ENCODE measurements at regions not wholly inside any gene's neighbourhood (a gene's known extent, or its start where the extent isn't known, plus 50 kb on each side); places are given as distances from the start of the nearest gene placed in this dataset.
A peak's percentile ranks its signal among the peaks of the same experiment; 100 is the strongest.
"Not testable (repeated sequence)": the region's sequence is repeated elsewhere in the genome, so short reads cannot be mapped to it uniquely, and the experiment has no call there.

GRCh38 chr6:5873976-5874375, 132.7 kb downstream of the NRN1 start:
- DNase-seq; CTCF ChIA-PET; H3K36me3 ChIP-seq (ENCODE audit: control insufficient read depth in 4 of 4, insufficient read depth in 4 of 4, low read length in 3 of 4); H3K4me1 ChIP-seq (ENCODE audit: control extremely low read depth in 1 of 4, control insufficient read depth in 4 of 4, insufficient read depth in 4 of 4, low read length in 3 of 4); H3K4me3 ChIP-seq (ENCODE audit: control insufficient read depth in 1 of 7, extremely low read depth in 1 of 7, insufficient read depth in 4 of 7, low read depth in 2 of 7, low read length in 6 of 7); H3K27me3 ChIP-seq (replicated peaks in 2 of 5; ENCODE audit: control insufficient read depth in 4 of 5, insufficient read depth in 5 of 5, low read length in 4 of 5); H3K27ac ChIP-seq (ENCODE audit: insufficient read depth in 1 of 2, low read depth in 1 of 2, low read length in 2 of 2, poor library complexity in 1 of 2, severe bottlenecking in 2 of 2): not testable (repeated sequence)
- POLR2A ChIA-PET: interaction anchor here (0.6 kb wide), 1 partner anchor 95 kb away, joined by 8 read pairs; no protein-coding TSS in a partner anchor
- peaks cover 3 to 11% (median 3%) of the 10 kb centered on the region in 5 experiments for H3K9me3 ChIP-seq (ENCODE audit: control extremely low read depth in 1 of 5, control insufficient read depth in 4 of 5, insufficient read depth in 2 of 5, low read depth in 1 of 5, low read length in 4 of 5)

GRCh38 chr6:5871296-5871695, 135.4 kb downstream of the NRN1 start:
- H3K4me1 ChIP-seq (ENCODE audit: control extremely low read depth in 1 of 4, control insufficient read depth in 4 of 4, insufficient read depth in 4 of 4, low read length in 3 of 4): no peaks in the 10 kb centered on the region
- H3K4me3 ChIP-seq (ENCODE audit: control insufficient read depth in 1 of 7, extremely low read depth in 1 of 7, insufficient read depth in 4 of 7, low read depth in 2 of 7, low read length in 6 of 7): no peak overlapping the region
- ChIA-PET POLR2A (no interaction called here), CTCF (no interaction called here)
- H3K27ac ChIP-seq (ENCODE audit: insufficient read depth in 1 of 2, low read depth in 1 of 2, low read length in 2 of 2, poor library complexity in 1 of 2, severe bottlenecking in 2 of 2): no peak overlapping the region
- H3K9me3 ChIP-seq (ENCODE audit: control extremely low read depth in 1 of 5, control insufficient read depth in 4 of 5, insufficient read depth in 2 of 5, low read depth in 1 of 5, low read length in 4 of 5): peaks cover 3 to 14% (median 4%) of the 10 kb centered on the region in 5 experiments
- no peak for DNase-seq
- no peaks in the 10 kb centered on the region for H3K36me3 ChIP-seq (ENCODE audit: control insufficient read depth in 4 of 4, insufficient read depth in 4 of 4, low read length in 3 of 4)
- no peaks in the 10 kb centered on the region for H3K27me3 ChIP-seq (replicated peaks in 2 of 5; ENCODE audit: control insufficient read depth in 4 of 5, insufficient read depth in 5 of 5, low read length in 4 of 5)
- 98% methylated on average over 4 of the region's 4 CpGs for WGBS (ENCODE audit: insufficient coverage)

GRCh38 chr6:5869676-5870075, 137.0 kb downstream of the NRN1 start:
- Histone ChIP-seq H3K27ac (ENCODE audit: insufficient read depth in 1 of 2, low read depth in 1 of 2, low read length in 2 of 2, poor library complexity in 1 of 2, severe bottlenecking in 2 of 2) (no peak overlapping the region), H3K36me3 (ENCODE audit: control insufficient read depth in 4 of 4, insufficient read depth in 4 of 4, low read length in 3 of 4) (no peaks in the 10 kb centered on the region), H3K4me3 (ENCODE audit: control insufficient read depth in 1 of 7, extremely low read depth in 1 of 7, insufficient read depth in 4 of 7, low read depth in 2 of 7, low read length in 6 of 7) (no peak overlapping the region), H3K4me1 (ENCODE audit: control extremely low read depth in 1 of 4, control insufficient read depth in 4 of 4, insufficient read depth in 4 of 4, low read length in 3 of 4) (peaks cover 0 to 6% (median 0%) of the 10 kb centered on the region in 4 experiments), H3K9me3 (ENCODE audit: control extremely low read depth in 1 of 5, control insufficient read depth in 4 of 5, insufficient read depth in 2 of 5, low read depth in 1 of 5, low read length in 4 of 5) (peaks cover 3 to 17% (median 6%) of the 10 kb centered on the region in 5 experiments), H3K27me3 (replicated peaks in 2 of 5; ENCODE audit: control insufficient read depth in 4 of 5, insufficient read depth in 5 of 5, low read length in 4 of 5) (no peaks in the 10 kb centered on the region)
- DNase-seq: no peak
- ChIA-PET POLR2A (no interaction called here), CTCF (no interaction called here)
- WGBS (ENCODE audit: insufficient coverage): 100% methylated on average over 4 of the region's 4 CpGs

GRCh38 chr6:5869261-5869660, 137.5 kb downstream of the NRN1 start:
- no peak for DNase-seq
- ChIA-PET CTCF (no interaction called here), POLR2A (no interaction called here)
- Histone ChIP-seq H3K36me3 (ENCODE audit: control insufficient read depth in 4 of 4, insufficient read depth in 4 of 4, low read length in 3 of 4) (no peaks in the 10 kb centered on the region), H3K4me1 (ENCODE audit: control extremely low read depth in 1 of 4, control insufficient read depth in 4 of 4, insufficient read depth in 4 of 4, low read length in 3 of 4) (peaks cover 0 to 6% (median 0%) of the 10 kb centered on the region in 4 experiments), H3K4me3 (ENCODE audit: control insufficient read depth in 1 of 7, extremely low read depth in 1 of 7, insufficient read depth in 4 of 7, low read depth in 2 of 7, low read length in 6 of 7) (no peak overlapping the region), H3K9me3 (ENCODE audit: control extremely low read depth in 1 of 5, control insufficient read depth in 4 of 5, insufficient read depth in 2 of 5, low read depth in 1 of 5, low read length in 4 of 5) (peaks cover 3 to 17% (median 6%) of the 10 kb centered on the region in 5 experiments), H3K27ac (ENCODE audit: insufficient read depth in 1 of 2, low read depth in 1 of 2, low read length in 2 of 2, poor library complexity in 1 of 2, severe bottlenecking in 2 of 2) (no peak overlapping the region), H3K27me3 (replicated peaks in 2 of 5; ENCODE audit: control insufficient read depth in 4 of 5, insufficient read depth in 5 of 5, low read length in 4 of 5) (no peaks in the 10 kb centered on the region)

GRCh38 chr6:5866547-5867051, 140.1 kb downstream of the NRN1 start:
- WGBS (ENCODE audit: insufficient coverage): 78% methylated on average over 1 of the region's 4 CpGs
- H3K27ac ChIP-seq (ENCODE audit: insufficient read depth in 1 of 2, low read depth in 1 of 2, low read length in 2 of 2, poor library complexity in 1 of 2, severe bottlenecking in 2 of 2): no peak overlapping the region
- H3K9me3 ChIP-seq (ENCODE audit: control extremely low read depth in 1 of 5, control insufficient read depth in 4 of 5, insufficient read depth in 2 of 5, low read depth in 1 of 5, low read length in 4 of 5): peaks cover 3 to 13% (median 8%) of the 10 kb centered on the region in 5 experiments
- no peak for DNase-seq
- no peak overlapping the region for H3K4me3 ChIP-seq (ENCODE audit: control insufficient read depth in 1 of 7, extremely low read depth in 1 of 7, insufficient read depth in 4 of 7, low read depth in 2 of 7, low read length in 6 of 7)
- H3K4me1 ChIP-seq (ENCODE audit: control extremely low read depth in 1 of 4, control insufficient read depth in 4 of 4, insufficient read depth in 4 of 4, low read length in 3 of 4): peaks cover 0 to 6% (median 0%) of the 10 kb centered on the region in 4 experiments
- H3K36me3 ChIP-seq (ENCODE audit: control insufficient read depth in 4 of 4, insufficient read depth in 4 of 4, low read length in 3 of 4): no peaks in the 10 kb centered on the region
- ChIA-PET POLR2A (no interaction called here), CTCF (no interaction called here)
- H3K27me3 ChIP-seq (replicated peaks in 2 of 5; ENCODE audit: control insufficient read depth in 4 of 5, insufficient read depth in 5 of 5, low read length in 4 of 5): no peaks in the 10 kb centered on the region

GRCh38 chr6:5865506-5866031, 141.2 kb downstream of the NRN1 start:
- H3K4me3 ChIP-seq (ENCODE audit: control insufficient read depth in 1 of 7, extremely low read depth in 1 of 7, insufficient read depth in 4 of 7, low read depth in 2 of 7, low read length in 6 of 7): no peak overlapping the region
- no peak overlapping the region for H3K27ac ChIP-seq (ENCODE audit: insufficient read depth in 1 of 2, low read depth in 1 of 2, low read length in 2 of 2, poor library complexity in 1 of 2, severe bottlenecking in 2 of 2)
- 23% methylated on average over 2 of the region's 3 CpGs for WGBS (ENCODE audit: insufficient coverage)
- no peaks in the 10 kb centered on the region for H3K27me3 ChIP-seq (replicated peaks in 2 of 5; ENCODE audit: control insufficient read depth in 4 of 5, insufficient read depth in 5 of 5, low read length in 4 of 5)
- peaks cover 0 to 6% (median 0%) of the 10 kb centered on the region in 4 experiments for H3K4me1 ChIP-seq (ENCODE audit: control extremely low read depth in 1 of 4, control insufficient read depth in 4 of 4, insufficient read depth in 4 of 4, low read length in 3 of 4)
- CTCF ChIA-PET: no interaction called here
- H3K36me3 ChIP-seq (ENCODE audit: control insufficient read depth in 4 of 4, insufficient read depth in 4 of 4, low read length in 3 of 4): no peaks in the 10 kb centered on the region
- peaks cover 0 to 9% (median 4%) of the 10 kb centered on the region in 5 experiments for H3K9me3 ChIP-seq (ENCODE audit: control extremely low read depth in 1 of 5, control insufficient read depth in 4 of 5, insufficient read depth in 2 of 5, low read depth in 1 of 5, low read length in 4 of 5)
- POLR2A ChIA-PET: no interaction called here
- peak in 2 of 3 donors; percentile 15 to 28 for DNase-seq

- Histone ChIP-seq H3K27me3 (replicated peaks in 2 of 5; ENCODE audit: control insufficient read depth in 4 of 5, insufficient read depth in 5 of 5, low read length in 4 of 5) (no peaks in the 10 kb centered on the region), H3K4me3 (ENCODE audit: control insufficient read depth in 1 of 7, extremely low read depth in 1 of 7, insufficient read depth in 4 of 7, low read depth in 2 of 7, low read length in 6 of 7) (no peak overlapping the region), H3K36me3 (ENCODE audit: control insufficient read depth in 4 of 4, insufficient read depth in 4 of 4, low read length in 3 of 4) (no peaks in the 10 kb centered on the region), H3K27ac (ENCODE audit: insufficient read depth in 1 of 2, low read depth in 1 of 2, low read length in 2 of 2, poor library complexity in 1 of 2, severe bottlenecking in 2 of 2) (no peak overlapping the region), H3K4me1 (ENCODE audit: control extremely low read depth in 1 of 4, control insufficient read depth in 4 of 4, insufficient read depth in 4 of 4, low read length in 3 of 4) (peaks cover 0 to 6% (median 0%) of the 10 kb centered on the region in 4 experiments), H3K9me3 (ENCODE audit: control extremely low read depth in 1 of 5, control insufficient read depth in 4 of 5, insufficient read depth in 2 of 5, low read depth in 1 of 5, low read length in 4 of 5) (peaks cover 0 to 5% (median 4%) of the 10 kb centered on the region in 5 experiments)
- no peak for DNase-seq
- POLR2A ChIA-PET: no interaction called here
- 100% methylated on average over 2 of the region's 5 CpGs for whole genome bisulfite sequencing (ENCODE audit: insufficient coverage)
- CTCF ChIA-PET: no interaction called here
Observed at GRCh38 chr6:5860849-5861248, 145.9 kb downstream of the NRN1 start.

Measured in common myeloid progenitor, CD34-positive (primary cell).